C1 segment of cervical spinal cord (tissue), 14 donors: ENCODE measurements at regions not wholly inside any gene's neighbourhood (a gene's known extent, or its start where the extent isn't known, plus 50 kb on each side); places are given as distances from the start of the nearest gene placed in this dataset.

ENCODE experiments used
- DNase-seq, 14 donors: peaks; one replicate each; lab custom pipeline; 2025; lab: John Stamatoyannopoulos, UW

- no peak for DNase-seq
Measured at GRCh38 chr9:108552459-108553040, 303.2 kb downstream of the ACTL7B start.

GRCh38 chr9:108551030-108551841 lies 304.6 kb downstream of the ACTL7B start:
- DNase-seq = no peak

GRCh38 chr9:108550106-108550505 lies 305.7 kb downstream of the ACTL7B start:
- DNase-seq = peak in 3 of 14 donors; percentile 3 to 6 (median 6)

DNA sequence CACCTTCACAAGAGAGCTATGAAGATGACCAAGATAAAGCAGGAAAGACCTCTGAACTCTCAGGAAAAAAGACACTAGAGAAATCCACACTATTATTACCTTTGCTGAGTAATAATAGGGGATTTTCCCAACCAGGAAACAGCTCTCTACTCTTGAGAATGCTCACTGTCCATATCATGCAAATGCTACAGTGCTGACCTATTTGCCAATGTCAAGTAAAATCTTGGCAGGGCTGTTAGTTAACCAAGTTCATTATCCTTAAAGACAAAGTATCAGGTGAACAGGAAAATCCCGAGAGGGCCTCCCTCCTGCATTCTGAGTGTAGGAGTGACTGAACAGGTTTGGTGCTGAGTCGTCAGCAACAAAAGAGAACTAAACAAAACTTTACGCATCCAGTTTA lies 306.6 kb downstream of the ACTL7B start:
- no peak for DNase-seq

DNA sequence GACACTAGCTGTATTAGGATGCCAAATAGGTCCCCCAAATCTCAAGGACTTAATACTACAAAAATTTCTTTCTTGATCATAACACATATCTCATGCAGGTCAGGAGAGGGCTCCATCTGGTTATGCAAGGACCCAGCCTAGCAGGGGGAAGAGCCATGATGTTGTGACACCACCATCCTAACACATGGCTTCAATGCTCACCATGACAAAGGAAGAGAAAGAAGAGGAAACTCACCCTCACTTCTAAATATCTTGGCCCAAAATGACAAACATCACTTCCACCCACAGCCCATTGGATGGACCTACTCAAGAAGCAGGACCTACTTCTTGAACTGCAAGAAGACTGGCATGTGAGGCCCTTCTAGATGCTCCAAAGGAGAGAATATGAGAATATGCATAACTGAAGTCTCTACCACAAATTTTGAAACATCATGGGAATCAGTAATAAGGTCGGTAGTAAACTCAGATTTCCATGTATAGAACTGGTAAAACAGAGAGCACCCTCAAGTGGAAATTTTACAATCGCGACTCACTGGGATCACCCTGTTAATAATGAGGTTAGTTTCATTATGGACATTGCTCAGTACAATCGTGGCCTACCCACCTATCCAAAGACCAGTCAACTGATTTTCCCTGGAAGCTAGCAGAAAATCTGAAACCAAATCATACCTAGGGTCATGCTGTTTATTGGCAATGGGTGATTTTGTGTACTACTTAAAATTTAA lies 308.2 kb downstream of the ACTL7B start:
- DNase-seq = no peak

GRCh38 chr9:108546215-108546614 lies 309.6 kb downstream of the ACTL7B start:
- DNase-seq = no peak

GRCh38 chr9:108545436-108545835 lies 310.4 kb downstream of the ACTL7B start:
- DNase-seq = no peak

GRCh38 chr9:108544866-108545265 lies 310.9 kb downstream of the ACTL7B start:
- DNase-seq = no peak

GRCh38 chr9:108543251-108543778 lies 312.5 kb downstream of the ACTL7B start:
- no peak for DNase-seq

DNA sequence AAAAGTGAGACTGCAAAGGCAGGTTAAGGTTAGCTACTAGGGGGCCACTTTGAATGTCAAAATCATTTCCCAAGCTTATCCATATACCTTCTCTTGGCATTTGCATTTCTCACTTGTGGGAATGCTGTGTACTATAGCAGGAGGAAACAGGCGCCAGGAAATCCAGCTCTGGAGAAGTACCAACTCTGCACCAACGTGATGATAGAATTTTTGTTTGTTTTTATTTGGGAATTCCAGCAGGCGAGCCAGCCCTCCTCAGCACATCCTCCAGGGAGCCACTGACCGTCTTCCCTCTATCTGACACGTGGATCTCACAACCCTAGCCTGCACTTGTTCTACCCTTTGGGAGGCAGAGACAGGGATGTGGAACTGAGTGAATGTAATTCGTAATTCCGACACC lies 318.0 kb downstream of the ACTL7B start:
- DNase-seq = no peak

DNA sequence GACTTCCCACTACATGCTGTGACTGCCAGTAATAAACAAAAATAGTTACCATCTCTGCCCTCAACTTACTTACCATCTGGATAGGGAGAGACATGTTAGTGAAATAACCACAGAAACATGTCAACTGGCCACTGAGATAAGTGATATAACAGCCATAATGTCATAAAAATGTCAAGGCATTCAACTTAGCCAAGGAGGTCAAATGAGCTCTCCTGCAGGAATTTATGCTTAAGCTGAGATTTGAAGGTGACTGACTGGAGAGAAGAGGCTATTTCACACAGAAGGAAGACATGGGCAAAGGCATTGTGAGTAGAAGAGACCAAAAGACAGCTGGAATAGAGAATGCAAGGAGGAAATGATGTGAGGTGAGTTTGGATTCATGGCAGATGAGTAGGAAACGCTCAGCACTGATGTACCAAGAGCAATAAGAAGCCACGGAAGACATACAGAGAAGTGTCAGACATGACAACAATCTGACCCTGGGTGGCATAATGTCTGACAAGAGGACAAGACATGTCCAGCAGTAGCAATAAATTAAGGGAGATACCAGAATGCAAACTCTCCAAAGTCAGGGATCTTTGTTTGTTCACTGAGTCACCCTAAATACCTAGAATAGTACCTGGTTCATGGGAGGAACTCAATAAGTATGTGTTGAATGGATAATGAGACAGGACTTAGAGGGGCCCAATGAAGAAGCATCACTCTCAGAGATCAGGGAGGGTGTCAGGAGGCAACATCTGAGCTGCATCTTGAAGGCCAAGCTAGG lies 318.8 kb downstream of the ACTL7B start:
- no peak for DNase-seq

DNA sequence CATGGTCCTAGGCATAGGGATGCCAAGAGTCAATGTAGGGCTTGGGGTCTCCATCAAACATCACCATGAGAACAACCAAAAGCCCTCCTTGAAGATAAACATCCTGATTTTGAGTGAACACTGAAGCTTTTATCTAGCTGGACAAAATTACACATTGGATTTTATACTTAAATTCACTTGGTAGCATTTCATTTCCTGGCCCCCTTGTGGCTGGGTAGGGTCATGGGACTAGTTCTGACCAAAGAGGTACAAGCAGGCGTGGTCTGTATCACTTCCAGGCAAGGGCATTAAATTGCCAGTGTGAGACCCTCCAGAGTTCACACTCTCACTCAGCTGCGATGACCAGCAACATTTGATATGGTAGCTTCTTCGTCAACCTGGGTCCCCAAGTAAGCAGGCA lies 320.3 kb downstream of the ACTL7B start:
- DNase-seq = no peak

GRCh38 chr9:108534741-108535140 lies 321.0 kb downstream of the ACTL7B start:
- DNase-seq = no peak

GRCh38 chr9:108530141-108530540 lies 325.6 kb downstream of the ACTL7B start:
- DNase-seq = no peak

DNA sequence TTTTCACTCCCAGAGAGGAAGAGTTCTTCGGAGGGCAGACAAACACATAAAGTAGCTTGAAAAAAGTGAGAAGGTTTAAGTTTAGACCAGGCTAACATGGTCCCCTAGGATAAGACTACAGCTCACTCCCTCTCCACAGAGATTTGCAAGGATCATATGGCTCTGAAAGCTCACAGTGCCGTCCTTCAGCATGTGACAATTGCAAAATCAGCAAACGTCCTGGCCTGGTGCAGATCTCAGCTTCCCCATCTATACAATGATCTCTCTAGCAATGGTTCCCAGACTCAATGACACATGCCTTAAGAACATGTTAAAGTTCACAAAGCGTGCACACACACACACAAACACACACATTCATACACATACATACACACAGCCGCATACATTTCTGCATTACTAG lies 327.6 kb downstream of the ACTL7B start:
- no peak for DNase-seq

DNA sequence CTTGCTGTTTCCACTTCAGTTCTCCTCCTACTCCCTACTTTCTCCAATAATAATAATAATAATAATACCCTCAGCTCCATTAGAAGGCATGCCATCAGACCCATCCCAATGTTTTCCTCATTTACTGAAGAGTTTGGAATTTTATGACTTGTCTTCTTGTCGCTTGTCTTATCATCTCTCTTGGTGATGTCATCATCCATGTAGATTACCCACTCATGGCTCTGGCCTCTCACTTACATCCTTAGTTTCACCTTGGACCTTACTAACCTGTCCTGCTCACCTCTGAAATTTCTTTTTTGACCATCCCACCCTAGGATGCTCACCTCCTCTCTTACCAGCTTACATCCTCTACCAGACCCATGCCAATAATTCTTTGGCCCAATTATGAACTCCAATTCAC lies 329.3 kb downstream of the ACTL7B start:
- DNase-seq = no peak

GRCh38 chr9:108525186-108525585 lies 330.6 kb downstream of the ACTL7B start:
- no peak for DNase-seq

DNA sequence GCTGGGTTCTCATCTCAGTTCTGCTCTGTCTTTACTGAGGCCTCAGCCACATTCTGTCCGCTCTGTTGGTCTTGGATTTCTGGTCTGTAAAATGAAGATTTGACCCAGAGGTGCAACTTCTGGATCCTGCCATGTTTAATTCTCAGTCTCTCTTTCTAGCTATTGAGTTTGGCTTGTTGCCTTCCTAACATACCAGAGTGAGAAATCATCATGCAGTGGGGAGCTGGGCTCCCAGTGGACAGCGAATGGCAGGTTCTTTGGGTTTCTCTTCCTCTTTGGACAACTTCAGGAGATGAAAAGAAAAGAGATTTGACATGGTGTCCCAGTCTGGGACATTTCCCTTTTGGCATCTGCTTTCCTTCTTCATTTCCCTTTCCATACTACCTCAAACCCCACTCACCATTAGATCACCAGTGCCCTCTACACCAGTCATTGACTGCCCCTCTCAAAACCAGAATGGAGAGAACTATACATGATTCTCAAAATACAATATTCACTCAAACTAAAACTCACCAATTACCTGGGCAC lies 334.7 kb downstream of the ACTL7B start:
- DNase-seq = no peak

DNA sequence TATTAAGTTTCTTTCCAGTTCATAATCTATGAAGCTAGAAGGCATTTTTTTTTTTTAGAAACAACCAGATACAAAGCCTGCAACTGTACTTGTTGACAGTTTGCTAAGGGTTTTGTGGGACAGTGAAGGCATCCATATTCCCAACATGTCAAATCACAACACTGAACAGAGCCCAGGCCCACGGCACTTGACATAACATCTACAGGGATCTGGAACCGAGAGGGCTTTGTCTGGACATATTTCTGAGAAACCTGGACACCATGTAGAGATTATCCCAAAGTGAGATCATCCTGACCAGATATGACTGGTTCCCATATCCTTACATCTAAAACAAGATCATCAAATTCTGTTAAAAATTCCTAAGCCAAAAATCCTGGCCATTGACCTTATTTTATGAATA lies 336.3 kb downstream of the ACTL7B start:
- DNase-seq = no peak

GRCh38 chr9:108517651-108518365 lies 338.0 kb downstream of the ACTL7B start:
- peak in 1 of 14 donors; percentile 9 for DNase-seq

DNA sequence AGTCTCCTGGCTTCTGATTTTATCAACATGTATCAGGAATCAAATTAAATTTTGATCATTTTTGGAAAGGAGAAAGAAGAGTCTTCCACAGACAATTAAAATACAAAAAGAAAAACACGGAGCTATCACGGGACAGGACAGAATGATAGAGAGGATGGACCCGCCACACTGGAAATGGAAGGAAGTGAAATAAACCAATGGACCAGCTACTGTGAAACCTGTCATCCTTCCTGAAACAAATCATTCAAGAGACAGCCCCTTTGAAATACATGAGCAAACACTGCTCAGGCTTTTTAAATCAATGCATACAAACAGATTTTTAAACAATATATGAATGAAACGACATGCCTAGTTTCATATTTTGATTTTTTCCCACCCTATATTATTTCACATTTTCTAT lies 339.4 kb downstream of the ACTL7B start:
- DNase-seq = no peak
